Activated T-cell treated with anti-CD3 and anti-CD28 coated beads, Interleukin-2, amount 50 U/mL, for 72 hours (primary cell): ENCODE measurements at regions not wholly inside any gene's neighbourhood (a gene's known extent, or its start where the extent isn't known, plus 50 kb on each side); places are given as distances from the start of the nearest gene placed in this dataset.
"Not testable (repeated sequence)": the region's sequence is repeated elsewhere in the genome, so short reads cannot be mapped to it uniquely, and the experiment has no call there.

Source experiments
- ATAC-seq, 2 donors: fragments of 150-1000 bp; cut with Tn5 transposase; replicated peaks in 1 of 2; 2 replicates each; pipeline ENCODE4 v1.10.0; 2021; ENCODE audit warnings: moderate library complexity in 2 of 2, mild to moderate bottlenecking in 1 of 2
- DNase-seq, 2 donors: peaks; one replicate each; pipeline ENCODE4 v3.0.0; 2021 to 2022; ENCODE audit warnings: mixed read lengths in 1 of 2
- H3K27ac Mint-ChIP-seq: one replicate; pipeline ENCODE4 v1.8.0; 2022; ENCODE audit warnings: mild to moderate bottlenecking, moderate library complexity, mixed read lengths
- H3K27me3 Mint-ChIP-seq: one replicate; pipeline ENCODE4 v1.8.0; 2022; ENCODE audit warnings: low read depth, mixed read lengths
- H3K36me3 Mint-ChIP-seq, 2 donors: one replicate each; pipeline ENCODE4 v1.8.0; 2022; ENCODE audit warnings: mixed read lengths in 2 of 2, mild to moderate bottlenecking in 1 of 2; ENCODE audit not compliant: insufficient read depth in 2 of 2
- H3K4me1 Mint-ChIP-seq: one replicate; pipeline ENCODE4 v1.8.0; 2022; ENCODE audit warnings: low read depth, mixed read lengths
- H3K4me3 Mint-ChIP-seq, 2 donors: one replicate each; pipeline ENCODE4 v1.8.0; 2022; ENCODE audit warnings: mild to moderate bottlenecking in 2 of 2, mixed read lengths in 2 of 2, moderate library complexity in 2 of 2
- H3K9me3 Mint-ChIP-seq, 2 donors: one replicate each; pipeline ENCODE4 v1.8.0; 2022; ENCODE audit warnings: mixed read lengths in 2 of 2

DNA sequence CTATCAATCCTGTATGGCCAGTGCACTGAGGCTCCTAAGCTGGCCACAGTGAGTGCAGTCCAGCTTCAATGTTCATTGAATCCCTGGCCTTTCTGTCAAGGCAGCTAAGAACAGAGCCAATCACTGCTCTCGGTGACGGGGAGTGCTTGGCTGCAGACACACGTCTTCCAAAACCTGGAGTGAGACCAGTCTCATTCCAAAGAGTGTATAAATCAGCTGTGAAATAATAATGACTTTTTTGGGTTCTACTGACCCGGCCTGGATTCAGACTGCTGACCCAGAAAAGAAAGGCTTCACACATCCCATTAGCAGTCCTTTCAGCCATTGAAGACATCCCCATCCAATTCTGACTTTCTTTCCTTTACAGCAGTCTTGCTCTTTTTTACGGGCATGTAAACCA is 665.5 kb downstream of the GBE1 start:
- H3K4me1 Mint-ChIP-seq: no peaks in the 10 kb centered on the region
- H3K4me3 Mint-ChIP-seq: no peak overlapping the region
- no peak overlapping the region for H3K27ac Mint-ChIP-seq
- H3K27me3 Mint-ChIP-seq: no peaks in the 10 kb centered on the region
- H3K9me3 Mint-ChIP-seq: peaks cover 8 to 9% of the 10 kb centered on the region in 2 donors
- ATAC-seq (no peak), DNase-seq (no peak)
- H3K36me3 Mint-ChIP-seq: no peaks in the 10 kb centered on the region

GRCh38 chr3:81094986-81095385 is 666.5 kb downstream of the GBE1 start:
- H3K4me3 Mint-ChIP-seq: no peak overlapping the region
- H3K27ac Mint-ChIP-seq: no peak overlapping the region
- ATAC-seq (no peak), DNase-seq (no peak)
- H3K36me3 Mint-ChIP-seq: no peaks in the 10 kb centered on the region
- no peaks in the 10 kb centered on the region for H3K4me1 Mint-ChIP-seq
- H3K9me3 Mint-ChIP-seq: peaks cover 9 to 11% of the 10 kb centered on the region in 2 donors
- H3K27me3 Mint-ChIP-seq: no peaks in the 10 kb centered on the region

DNA sequence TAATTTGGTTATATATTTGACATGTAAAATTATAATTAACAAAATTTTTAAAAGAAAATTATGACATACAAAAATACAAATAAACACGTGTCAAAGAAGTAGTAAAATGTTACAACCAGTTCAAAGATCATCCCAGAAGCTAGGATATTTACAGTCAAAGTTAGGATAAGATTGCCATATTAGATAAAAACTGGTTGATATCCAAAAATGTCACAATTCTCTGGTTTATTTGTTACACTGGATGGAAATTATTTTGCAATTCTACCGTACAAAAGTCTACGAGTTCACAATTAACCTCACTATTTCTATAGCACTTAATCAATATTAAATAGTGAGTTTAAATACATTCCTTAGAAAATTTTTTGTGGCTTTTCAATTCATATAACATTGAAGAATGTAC is 673.8 kb downstream of the GBE1 start:
- Mint-ChIP-seq H3K4me1 (no peaks in the 10 kb centered on the region), H3K9me3 (peaks cover 4 to 9% of the 10 kb centered on the region in 2 donors), H3K27me3 (no peaks in the 10 kb centered on the region), H3K36me3 (no peaks in the 10 kb centered on the region), H3K27ac (no peak overlapping the region), H3K4me3 (no peak overlapping the region)
- ATAC-seq: no peak
- no peak for DNase-seq

GRCh38 chr3:81086348-81086747 is 675.1 kb downstream of the GBE1 start:
- no peaks in the 10 kb centered on the region for H3K4me1 Mint-ChIP-seq
- H3K27ac Mint-ChIP-seq: no peak overlapping the region

DNA sequence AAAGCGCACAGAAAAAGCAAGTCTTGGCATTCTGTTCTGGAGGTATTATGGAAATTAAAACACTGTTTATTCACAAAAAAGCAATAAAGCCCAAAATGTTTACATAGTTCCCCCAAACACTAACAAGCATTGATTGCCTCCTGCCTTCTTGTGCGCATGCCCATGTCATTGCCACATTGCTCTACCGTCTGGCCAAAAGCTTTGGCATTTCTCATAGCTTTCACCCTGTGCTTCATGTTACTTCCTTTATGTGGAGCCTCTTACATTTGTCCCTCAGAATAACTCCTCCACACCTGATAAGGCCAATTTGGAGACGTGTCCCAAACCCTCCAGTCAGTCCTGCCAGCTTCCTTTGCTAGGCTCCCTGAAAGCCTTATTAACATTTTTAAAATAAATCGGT is 680.8 kb downstream of the GBE1 start:
- Mint-ChIP-seq H3K9me3 (peaks cover under 1 to 9% of the 10 kb centered on the region in 2 donors), H3K27ac (no peak overlapping the region), H3K4me1 (no peaks in the 10 kb centered on the region), H3K36me3 (no peaks in the 10 kb centered on the region), H3K27me3 (no peaks in the 10 kb centered on the region), H3K4me3 (no peak overlapping the region)
- ATAC-seq (no peak), DNase-seq (no peak)

More at GRCh38 chr3:81086348-81086747, 675.1 kb downstream of the GBE1 start:
- ATAC-seq (no peak), DNase-seq (no peak)
- H3K9me3 Mint-ChIP-seq: peaks cover 6 to 9% of the 10 kb centered on the region in 2 donors
- H3K4me3 Mint-ChIP-seq: no peak overlapping the region
- H3K27me3 Mint-ChIP-seq: no peaks in the 10 kb centered on the region
- no peaks in the 10 kb centered on the region for H3K36me3 Mint-ChIP-seq

- Mint-ChIP-seq H3K36me3 (no peaks in the 10 kb centered on the region), H3K27ac (no peak overlapping the region), H3K9me3 (peaks cover 6% of the 10 kb centered on the region in 2 donors), H3K4me3 (no peak overlapping the region), H3K4me1 (no peaks in the 10 kb centered on the region), H3K27me3 (no peaks in the 10 kb centered on the region)
- no peak for DNase-seq
- ATAC-seq: no peak
Measured at GRCh38 chr3:81072591-81072990, 688.9 kb downstream of the GBE1 start.

GRCh38 chr3:81068546-81068945 is 692.9 kb downstream of the GBE1 start:
- H3K27ac Mint-ChIP-seq: no peak overlapping the region
- no peak overlapping the region for H3K4me3 Mint-ChIP-seq
- H3K36me3 Mint-ChIP-seq: peaks cover 0 to 5% of the 10 kb centered on the region in 2 donors

GRCh38 chr3:81063896-81064295 is 697.5 kb downstream of the GBE1 start:
- no peak for ATAC-seq
- peaks cover 0 to 5% of the 10 kb centered on the region in 2 donors for H3K36me3 Mint-ChIP-seq
- H3K27me3 Mint-ChIP-seq: no peaks in the 10 kb centered on the region
- no peak overlapping the region for H3K27ac Mint-ChIP-seq
- peaks cover 3 to 9% of the 10 kb centered on the region in 2 donors for H3K9me3 Mint-ChIP-seq
- no peak for DNase-seq
- H3K4me3 Mint-ChIP-seq: no peak overlapping the region
- H3K4me1 Mint-ChIP-seq: no peaks in the 10 kb centered on the region

More at GRCh38 chr3:81068546-81068945, 692.9 kb downstream of the GBE1 start:
- Mint-ChIP-seq H3K9me3 (peaks cover 8 to 10% of the 10 kb centered on the region in 2 donors), H3K4me1 (no peaks in the 10 kb centered on the region), H3K27me3 (no peaks in the 10 kb centered on the region)
- ATAC-seq (no peak), DNase-seq (no peak)

DNA sequence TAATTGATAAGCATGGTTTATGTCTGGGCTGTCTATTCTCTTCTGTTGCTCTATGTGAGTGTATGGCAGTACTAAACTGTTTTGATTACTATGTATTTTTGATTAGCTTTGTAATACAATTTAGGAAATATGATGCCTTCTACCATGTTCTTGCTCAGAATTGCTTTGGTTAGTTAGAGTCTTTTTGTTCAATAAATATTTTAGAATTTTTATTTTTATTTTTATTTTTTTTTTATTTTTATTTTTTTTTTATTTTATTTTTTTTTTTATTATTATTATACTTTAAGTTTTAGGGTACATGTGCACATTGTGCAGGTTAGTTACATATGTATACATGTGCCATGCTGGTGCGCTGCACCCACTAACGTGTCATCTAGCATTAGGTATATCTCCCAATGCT is 710.3 kb downstream of the GBE1 start:
- H3K4me1 Mint-ChIP-seq, H3K9me3 Mint-ChIP-seq, H3K27me3 Mint-ChIP-seq, ATAC-seq, DNase-seq, H3K27ac Mint-ChIP-seq, H3K4me3 Mint-ChIP-seq, H3K36me3 Mint-ChIP-seq: not testable (repeated sequence)

GRCh38 chr3:81048058-81048665 is 713.3 kb downstream of the GBE1 start:
- H3K4me3 Mint-ChIP-seq: no peak overlapping the region
- no peaks in the 10 kb centered on the region for H3K36me3 Mint-ChIP-seq
- peaks cover 4 to 5% of the 10 kb centered on the region in 2 donors for H3K9me3 Mint-ChIP-seq
- no peaks in the 10 kb centered on the region for H3K27me3 Mint-ChIP-seq
- no peaks in the 10 kb centered on the region for H3K4me1 Mint-ChIP-seq
- DNase-seq (no peak), ATAC-seq (no peak)
- H3K27ac Mint-ChIP-seq: no peak overlapping the region

DNA sequence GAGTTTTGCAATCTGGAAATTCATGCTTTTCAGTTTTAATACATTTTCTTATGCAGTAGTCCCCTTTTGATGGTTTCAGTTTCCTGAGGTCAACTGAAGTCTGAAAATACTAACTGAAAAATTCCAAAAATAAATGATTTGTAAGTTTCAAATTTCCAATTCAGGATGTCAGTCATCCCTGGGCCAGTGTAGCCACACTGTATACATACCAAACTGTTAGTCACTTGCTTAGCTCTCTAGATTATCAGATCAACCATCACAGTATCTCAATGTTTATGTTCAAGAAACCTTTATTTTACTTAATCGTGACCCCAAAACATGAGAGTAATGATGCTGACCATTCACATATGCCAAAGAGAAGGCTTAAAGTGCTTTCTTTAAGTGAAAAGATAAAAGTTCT is 715.5 kb downstream of the GBE1 start:
- Mint-ChIP-seq H3K36me3 (no peaks in the 10 kb centered on the region), H3K4me1 (no peaks in the 10 kb centered on the region), H3K4me3 (no peak overlapping the region), H3K27me3 (no peaks in the 10 kb centered on the region), H3K27ac (no peak overlapping the region), H3K9me3 (peaks cover 4 to 7% of the 10 kb centered on the region in 2 donors)
- ATAC-seq (no peak), DNase-seq (no peak)

- DNase-seq (no peak), ATAC-seq (no peak)
- Mint-ChIP-seq H3K4me1 (no peaks in the 10 kb centered on the region), H3K27me3 (no peaks in the 10 kb centered on the region), H3K27ac (no peak overlapping the region), H3K4me3 (no peak overlapping the region), H3K36me3 (no peaks in the 10 kb centered on the region), H3K9me3 (peaks cover 4 to 7% of the 10 kb centered on the region in 2 donors)
Measured at GRCh38 chr3:81045246-81045645, 716.2 kb downstream of the GBE1 start.

DNA sequence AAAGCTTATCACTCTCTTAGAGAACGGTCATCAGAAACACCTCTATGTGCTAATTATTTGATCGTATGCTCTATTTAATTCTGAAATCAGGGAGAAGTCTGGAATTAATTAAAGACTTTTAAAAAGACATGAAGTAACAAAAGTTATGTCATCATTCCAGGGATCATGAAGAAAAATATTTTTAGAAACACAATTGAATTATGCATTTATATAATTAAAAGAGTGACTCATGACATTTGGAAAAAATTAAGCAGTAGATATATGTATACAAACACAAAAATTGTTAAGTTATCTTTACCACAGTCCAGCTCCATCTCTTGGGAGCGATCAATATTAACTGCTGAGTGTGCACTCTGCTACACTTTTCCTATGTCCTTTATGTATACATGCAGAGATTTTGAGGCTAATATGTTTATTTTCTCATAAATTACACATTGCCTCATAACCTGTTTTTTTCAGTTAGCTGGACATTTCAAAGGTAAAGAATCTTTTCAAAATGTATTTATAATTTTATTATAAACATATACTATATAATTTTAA is 717.7 kb downstream of the GBE1 start:
- no peak overlapping the region for H3K4me3 Mint-ChIP-seq
- no peaks in the 10 kb centered on the region for H3K36me3 Mint-ChIP-seq
- no peaks in the 10 kb centered on the region for H3K4me1 Mint-ChIP-seq
- H3K9me3 Mint-ChIP-seq: peaks cover 7% of the 10 kb centered on the region in 2 donors
- no peaks in the 10 kb centered on the region for H3K27me3 Mint-ChIP-seq
- no peak overlapping the region for H3K27ac Mint-ChIP-seq
- DNase-seq: no peak
- ATAC-seq: no peak

- H3K4me3 Mint-ChIP-seq: no peak overlapping the region
- H3K27me3 Mint-ChIP-seq: no peaks in the 10 kb centered on the region
- DNase-seq (no peak), ATAC-seq (no peak)
- no peaks in the 10 kb centered on the region for H3K36me3 Mint-ChIP-seq
- no peaks in the 10 kb centered on the region for H3K4me1 Mint-ChIP-seq
- H3K27ac Mint-ChIP-seq: no peak overlapping the region
- H3K9me3 Mint-ChIP-seq: peaks cover 6 to 7% of the 10 kb centered on the region in 2 donors
Measured at GRCh38 chr3:81043009-81043408, 718.4 kb downstream of the GBE1 start.
